ENCODE measurements at regions not wholly inside any gene's neighbourhood (a gene's known extent, or its start where the extent isn't known, plus 50 kb on each side); places are given as distances from the start of the nearest gene placed in this dataset.

- ATAC-seq = no peak
- Mint-ChIP-seq H3K27me3 (no peaks in the 10 kb centered on the region), H3K36me3 (no peaks in the 10 kb centered on the region), H3K4me1 (no peaks in the 10 kb centered on the region), H3K4me3 (no peak overlapping the region), H3K9me3 (no peaks in the 10 kb centered on the region), H3K27ac (no peak overlapping the region)
Observed at GRCh38 chr2:138180692-138181386, 216.6 kb downstream of the HNMT start.

GRCh38 chr2:138182250-138182936 lies 218.1 kb downstream of the HNMT start:
- no peak for ATAC-seq
- no peaks in the 10 kb centered on the region for H3K9me3 Mint-ChIP-seq
- H3K36me3 Mint-ChIP-seq = no peaks in the 10 kb centered on the region
- no peaks in the 10 kb centered on the region for H3K27me3 Mint-ChIP-seq
- no peaks in the 10 kb centered on the region for H3K4me1 Mint-ChIP-seq
- no peak overlapping the region for H3K4me3 Mint-ChIP-seq
- H3K27ac Mint-ChIP-seq = no peak overlapping the region

- H3K9me3 Mint-ChIP-seq = no peaks in the 10 kb centered on the region
- no peak for ATAC-seq
- H3K4me3 Mint-ChIP-seq = no peak overlapping the region
- no peaks in the 10 kb centered on the region for H3K4me1 Mint-ChIP-seq
- no peaks in the 10 kb centered on the region for H3K27me3 Mint-ChIP-seq
- no peaks in the 10 kb centered on the region for H3K36me3 Mint-ChIP-seq
- no peak overlapping the region for H3K27ac Mint-ChIP-seq
Observed at GRCh38 chr2:138182937-138183312, 218.7 kb downstream of the HNMT start.

GRCh38 chr2:138183705-138184104 lies 219.4 kb downstream of the HNMT start:
- H3K9me3 Mint-ChIP-seq = no peaks in the 10 kb centered on the region
- no peaks in the 10 kb centered on the region for H3K27me3 Mint-ChIP-seq
- H3K4me3 Mint-ChIP-seq = no peak overlapping the region
- H3K27ac Mint-ChIP-seq = no peak overlapping the region
- no peaks in the 10 kb centered on the region for H3K36me3 Mint-ChIP-seq
- H3K4me1 Mint-ChIP-seq = no peaks in the 10 kb centered on the region
- no peak for ATAC-seq

- no peak overlapping the region for H3K27ac Mint-ChIP-seq
- no peak for ATAC-seq
- H3K4me3 Mint-ChIP-seq = no peak overlapping the region
- no peaks in the 10 kb centered on the region for H3K27me3 Mint-ChIP-seq
- H3K9me3 Mint-ChIP-seq = no peaks in the 10 kb centered on the region
- no peaks in the 10 kb centered on the region for H3K4me1 Mint-ChIP-seq
- H3K36me3 Mint-ChIP-seq = no peaks in the 10 kb centered on the region
Observed at GRCh38 chr2:138184428-138184827, 220.2 kb downstream of the HNMT start.

- H3K27me3 Mint-ChIP-seq = no peaks in the 10 kb centered on the region
- no peaks in the 10 kb centered on the region for H3K36me3 Mint-ChIP-seq
- no peak overlapping the region for H3K27ac Mint-ChIP-seq
- no peak overlapping the region for H3K4me3 Mint-ChIP-seq
- H3K9me3 Mint-ChIP-seq = no peaks in the 10 kb centered on the region
- no peaks in the 10 kb centered on the region for H3K4me1 Mint-ChIP-seq
- ATAC-seq = no peak
Observed at GRCh38 chr2:138185827-138186226, 221.6 kb downstream of the HNMT start.

GRCh38 chr2:138187221-138187620 lies 222.9 kb downstream of the HNMT start:
- H3K36me3 Mint-ChIP-seq = no peaks in the 10 kb centered on the region

GRCh38 chr2:138190999-138191398 lies 226.7 kb downstream of the HNMT start:
- no peaks in the 10 kb centered on the region for H3K9me3 Mint-ChIP-seq
- H3K36me3 Mint-ChIP-seq = no peaks in the 10 kb centered on the region
- no peak overlapping the region for H3K4me3 Mint-ChIP-seq
- H3K27me3 Mint-ChIP-seq = no peaks in the 10 kb centered on the region
- no peaks in the 10 kb centered on the region for H3K4me1 Mint-ChIP-seq
- no peak overlapping the region for H3K27ac Mint-ChIP-seq
- ATAC-seq = no peak

More at GRCh38 chr2:138187221-138187620, 222.9 kb downstream of the HNMT start:
- H3K9me3 Mint-ChIP-seq = no peaks in the 10 kb centered on the region
- H3K27me3 Mint-ChIP-seq = no peaks in the 10 kb centered on the region
- no peak overlapping the region for H3K4me3 Mint-ChIP-seq
- no peak overlapping the region for H3K27ac Mint-ChIP-seq
- ATAC-seq = no peak
- no peaks in the 10 kb centered on the region for H3K4me1 Mint-ChIP-seq

- Mint-ChIP-seq H3K36me3 (no peaks in the 10 kb centered on the region), H3K4me1 (no peaks in the 10 kb centered on the region), H3K27ac (no peak overlapping the region), H3K9me3 (no peaks in the 10 kb centered on the region), H3K4me3 (no peak overlapping the region), H3K27me3 (no peaks in the 10 kb centered on the region)
- no peak for ATAC-seq
Observed at GRCh38 chr2:138193416-138194213, 229.3 kb downstream of the HNMT start.

GRCh38 chr2:138201286-138201685 lies 237.0 kb downstream of the HNMT start:
- Mint-ChIP-seq H3K27ac (no peak overlapping the region), H3K36me3 (no peaks in the 10 kb centered on the region), H3K27me3 (no peaks in the 10 kb centered on the region), H3K9me3 (peaks cover 6% of the 10 kb centered on the region), H3K4me1 (no peaks in the 10 kb centered on the region), H3K4me3 (no peak overlapping the region)
- no peak for ATAC-seq

GRCh38 chr2:138202762-138203161 lies 238.5 kb downstream of the HNMT start:
- Mint-ChIP-seq H3K27me3 (no peaks in the 10 kb centered on the region), H3K9me3 (peaks cover 6% of the 10 kb centered on the region), H3K27ac (no peak overlapping the region), H3K36me3 (no peaks in the 10 kb centered on the region), H3K4me3 (no peak overlapping the region), H3K4me1 (no peaks in the 10 kb centered on the region)
- ATAC-seq = no peak

- Mint-ChIP-seq H3K27me3 (no peaks in the 10 kb centered on the region), H3K4me3 (no peak overlapping the region), H3K9me3 (peaks cover 6% of the 10 kb centered on the region), H3K27ac (no peak overlapping the region), H3K4me1 (no peaks in the 10 kb centered on the region), H3K36me3 (no peaks in the 10 kb centered on the region)
- no peak for ATAC-seq
Observed at GRCh38 chr2:138205281-138205680, 241.0 kb downstream of the HNMT start.

GRCh38 chr2:138207074-138207930 lies 243.0 kb downstream of the HNMT start:
- no peaks in the 10 kb centered on the region for H3K4me1 Mint-ChIP-seq
- ATAC-seq = no peak
- no peaks in the 10 kb centered on the region for H3K27me3 Mint-ChIP-seq
- H3K27ac Mint-ChIP-seq = no peak overlapping the region
- H3K36me3 Mint-ChIP-seq = peaks cover 2% of the 10 kb centered on the region
- H3K9me3 Mint-ChIP-seq = peaks cover 6% of the 10 kb centered on the region
- no peak overlapping the region for H3K4me3 Mint-ChIP-seq

GRCh38 chr2:138209009-138209408 lies 244.7 kb downstream of the HNMT start:
- H3K4me3 Mint-ChIP-seq = no peak overlapping the region
- peaks cover 6% of the 10 kb centered on the region for H3K36me3 Mint-ChIP-seq
- no peak overlapping the region for H3K27ac Mint-ChIP-seq
- H3K27me3 Mint-ChIP-seq = no peaks in the 10 kb centered on the region
- H3K9me3 Mint-ChIP-seq = peaks cover 4% of the 10 kb centered on the region
- H3K4me1 Mint-ChIP-seq = no peaks in the 10 kb centered on the region
- no peak for ATAC-seq

- H3K4me3 Mint-ChIP-seq = no peak overlapping the region
- ATAC-seq = no peak
- no peaks in the 10 kb centered on the region for H3K4me1 Mint-ChIP-seq
- no peaks in the 10 kb centered on the region for H3K27me3 Mint-ChIP-seq
- H3K27ac Mint-ChIP-seq = no peak overlapping the region
- no peaks in the 10 kb centered on the region for H3K9me3 Mint-ChIP-seq
- H3K36me3 Mint-ChIP-seq = peaks cover 6% of the 10 kb centered on the region
Observed at GRCh38 chr2:138210487-138210886, 246.2 kb downstream of the HNMT start.

All from stimulated activated memory B cell treated with anti-CD40 and anti-IgM and Interleukin-4, amounts not matched to agents 10 μg/mL and 1 μg/mL and 100 μg/mL, for 72 hours (primary cell).